NCI-H2227 (cell line): ENCODE measurements at regions not wholly inside any gene's neighbourhood (a gene's known extent, or its start where the extent isn't known, plus 50 kb on each side); places are given as distances from the start of the nearest gene placed in this dataset.

Experiments used
- DNase-seq: peaks from one replicate; lab custom pipeline; 2025; ENCODE audit not compliant: unreplicated experiment; lab: John Stamatoyannopoulos, UW

DNA sequence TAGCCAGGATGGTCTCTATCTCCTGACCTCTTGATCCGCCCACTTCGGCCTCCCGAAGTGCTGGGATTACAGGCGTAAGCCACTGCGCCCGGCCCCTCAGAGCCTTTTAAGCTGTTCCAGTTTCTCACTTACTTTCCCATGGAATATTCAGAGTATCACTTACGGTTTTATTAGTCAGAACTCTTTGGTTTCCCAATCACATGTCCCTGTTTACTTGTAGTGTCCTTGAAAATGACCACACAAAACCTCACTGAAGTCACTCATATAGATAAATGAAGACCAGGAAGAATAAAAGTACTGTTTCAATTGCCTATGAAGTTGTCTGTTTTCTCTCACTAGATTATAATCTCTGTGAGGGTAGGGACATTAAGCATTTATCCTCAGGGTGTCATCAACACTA, 217.2 kb upstream of the HCCS start:
- DNase-seq = no peak

GRCh38 chrX:10897768-10898167, 213.4 kb upstream of the HCCS start:
- DNase-seq = no peak

DNA sequence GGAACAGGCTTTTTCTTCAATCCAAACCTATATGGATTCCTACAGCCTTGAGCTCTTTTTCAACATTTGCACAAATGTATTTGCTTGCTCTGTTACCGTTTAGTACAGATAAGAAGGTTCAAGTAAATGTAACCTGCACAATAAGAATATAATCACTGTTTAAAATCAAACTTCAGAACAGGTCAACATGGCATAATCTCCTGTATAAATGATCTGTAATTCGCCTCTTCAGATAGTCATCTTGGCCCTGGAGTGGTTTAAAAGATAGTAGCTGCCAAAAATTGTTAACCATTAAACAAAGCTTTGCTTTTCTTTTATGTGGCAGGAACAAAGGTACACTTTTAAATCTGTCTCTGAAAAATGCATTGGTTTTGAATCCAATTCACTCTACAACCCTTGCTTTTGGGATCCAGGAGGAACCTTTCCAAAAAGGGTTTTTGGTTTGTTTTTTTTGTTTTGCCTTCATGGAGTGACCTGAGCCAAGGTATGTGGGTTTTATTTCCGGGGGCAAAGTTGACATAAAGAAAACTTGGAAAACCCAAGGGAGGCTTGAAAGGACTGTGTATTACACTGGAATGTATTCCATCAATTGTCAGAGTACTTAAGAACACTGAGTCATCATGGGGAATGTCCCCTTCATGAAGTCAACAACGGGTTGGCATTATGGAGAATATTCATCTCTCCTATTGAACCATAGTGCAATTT, 210.4 kb upstream of the HCCS start:
- DNase-seq = no peak

- DNase-seq = no peak
These were observed 209.9 kb upstream of the HCCS start for GRCh38 chrX:10901290-10901633.

DNA sequence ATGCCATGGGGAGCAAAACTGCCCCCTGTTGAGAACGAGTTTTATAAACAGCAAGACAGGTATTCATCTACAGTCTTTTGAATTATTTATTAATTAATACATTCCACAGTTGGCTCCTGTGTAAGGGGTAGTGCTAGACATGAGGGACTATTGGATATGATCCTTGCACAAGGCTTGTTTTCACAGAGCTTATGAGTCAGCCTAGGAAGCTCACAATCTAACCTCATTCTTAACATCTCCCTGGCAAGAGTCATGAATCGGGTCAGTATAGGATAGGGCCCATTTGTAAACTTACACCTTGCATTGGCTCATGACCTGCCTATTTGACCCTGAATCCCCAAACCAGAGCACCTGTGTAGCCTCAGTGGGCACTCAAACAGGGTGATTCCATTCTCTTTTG, 209.1 kb upstream of the HCCS start:
- no peak for DNase-seq

GRCh38 chrX:10903523-10903922, 207.6 kb upstream of the HCCS start:
- no peak for DNase-seq

GRCh38 chrX:10904220-10904619, 206.9 kb upstream of the HCCS start:
- DNase-seq = no peak

DNA sequence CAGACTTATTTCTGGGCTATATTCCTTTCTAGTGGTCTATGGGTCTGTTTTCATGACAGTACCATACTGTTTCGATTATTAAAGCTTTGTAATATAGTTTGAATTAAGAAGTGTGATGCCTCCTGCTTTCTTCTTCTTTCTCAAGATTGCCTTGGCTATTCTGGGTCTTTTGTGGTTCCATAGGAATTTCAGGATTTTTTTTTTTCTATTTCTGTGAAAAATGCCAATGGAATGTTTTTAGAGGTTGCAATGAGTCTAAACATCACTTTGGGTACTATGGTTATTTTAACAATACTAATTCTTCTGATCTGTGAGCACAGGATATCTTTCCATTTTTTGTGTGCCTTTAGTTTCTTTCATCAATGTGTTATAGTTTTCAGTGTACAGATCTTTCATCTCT, 204.3 kb upstream of the HCCS start:
- DNase-seq = no peak

GRCh38 chrX:10922159-10922558, 189.0 kb upstream of the HCCS start:
- DNase-seq = no peak

- no peak for DNase-seq
These were observed 188.3 kb upstream of the HCCS start for GRCh38 chrX:10922835-10923234.

DNA sequence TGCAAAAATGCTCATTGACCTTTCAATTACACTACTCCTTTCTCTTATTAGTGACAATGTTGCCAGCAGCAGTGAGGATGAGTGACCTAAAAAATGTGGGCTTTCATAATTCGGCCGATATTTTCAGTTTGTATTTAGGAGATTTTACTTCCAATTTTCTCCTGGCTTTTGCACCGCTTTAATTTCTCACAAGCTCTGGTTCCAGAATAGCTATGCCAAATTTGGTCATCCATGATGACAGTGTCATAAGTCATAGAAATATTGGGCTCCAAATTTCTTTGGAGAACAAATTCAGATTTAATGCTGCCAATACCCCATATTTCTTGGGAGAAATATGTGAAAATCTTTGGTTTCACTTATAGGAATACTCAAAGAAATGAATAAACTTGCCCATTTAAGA, 187.7 kb upstream of the HCCS start:
- no peak for DNase-seq

- DNase-seq = no peak
These were observed 184.7 kb upstream of the HCCS start for GRCh38 chrX:10926404-10926803.

- no peak for DNase-seq
These were observed 184.2 kb upstream of the HCCS start for GRCh38 chrX:10926891-10927290.

GRCh38 chrX:10929747-10930146, 181.4 kb upstream of the HCCS start:
- no peak for DNase-seq

DNA sequence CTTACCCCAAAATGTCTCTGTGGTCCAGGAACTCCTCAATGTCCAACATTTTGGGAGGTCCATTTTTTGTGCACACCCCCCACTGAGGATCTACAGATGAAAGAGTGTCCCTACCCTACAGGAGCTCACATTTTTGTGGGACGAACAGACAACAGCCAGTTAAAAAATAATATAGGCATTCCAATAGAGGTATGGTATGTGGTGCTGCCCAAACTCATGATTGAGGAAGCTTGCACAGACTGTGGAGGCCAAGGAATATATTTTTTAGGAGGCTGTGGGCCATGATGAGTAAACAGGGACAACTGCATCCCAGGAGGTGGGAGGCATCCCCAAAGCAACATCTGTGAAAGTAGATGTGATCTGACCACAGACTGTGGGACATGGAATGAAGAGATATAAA, 181.0 kb upstream of the HCCS start:
- DNase-seq = no peak

GRCh38 chrX:10931976-10932375, 179.2 kb upstream of the HCCS start:
- DNase-seq = no peak

- DNase-seq = no peak
These were observed 178.2 kb upstream of the HCCS start for GRCh38 chrX:10932842-10933440.

DNA sequence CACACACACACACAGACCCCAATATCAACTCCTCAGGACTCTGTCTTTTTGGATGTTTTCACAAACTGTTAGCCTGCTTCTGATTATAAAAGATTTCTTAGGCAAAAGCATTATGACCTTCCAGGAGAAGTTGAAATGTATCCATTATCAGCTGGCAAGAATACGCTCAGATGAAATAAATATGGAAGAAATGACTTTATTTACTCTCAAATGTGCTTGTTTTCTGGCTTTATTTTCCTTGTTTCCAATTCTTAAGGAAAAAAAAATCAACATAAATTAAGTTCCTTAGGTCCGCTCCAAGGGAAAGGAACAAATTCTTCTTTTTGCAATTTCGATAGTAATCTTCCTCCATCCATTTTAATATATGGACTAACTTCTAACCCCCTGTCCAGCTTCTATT, 175.6 kb upstream of the HCCS start:
- DNase-seq = no peak

- DNase-seq = no peak
These were observed 174.2 kb upstream of the HCCS start for GRCh38 chrX:10936976-10937375.

GRCh38 chrX:10938365-10938923, 172.7 kb upstream of the HCCS start:
- no peak for DNase-seq

- no peak for DNase-seq
These were observed 171.7 kb upstream of the HCCS start for GRCh38 chrX:10939424-10939823.

GRCh38 chrX:10944136-10944885, 166.8 kb upstream of the HCCS start:
- no peak for DNase-seq
